T-cell (primary cell): ENCODE measurements at regions not wholly inside any gene's neighbourhood (a gene's known extent, or its start where the extent isn't known, plus 50 kb on each side); places are given as distances from the start of the nearest gene placed in this dataset.

Experiments
- ATAC-seq, 4 experiments: fragments of 200-7000 bp in 3 of 4; fragments of 150-1000 bp in 1 of 4; cut with Tn5 transposase; replicated peaks in 1 of 4; 1 replicate in 3 of 4; 2 replicates in 1 of 4; pipeline ENCODE4 v1.10.0; 2021; ENCODE audit warnings: moderate library complexity in 3 of 4, mild to moderate bottlenecking in 2 of 4, moderate number of reproducible peaks in 1 of 4
- CTCF ChIA-PET, 2 donors: fragments of 300-600 bp; sonication (Branson Sonifier 250); formaldehyde crosslinking; loops; one replicate each; lab custom pipeline; 2022; ENCODE audit warnings: antibody characterized with exemption in 2 of 2; lab: Charles Lee
- POLR2A ChIA-PET, 2 donors: fragments of 300-600 bp; sonication (Branson Sonifier 250); formaldehyde crosslinking; loops; one replicate each; lab custom pipeline; 2022; ENCODE audit warnings: antibody characterized with exemption in 2 of 2; lab: Charles Lee
- DNase-seq, 35 experiments: peaks; one replicate each; pipeline versions ENCODE4 v3.0.0 to v3.0.0-alpha.2; 2013 to 2023
- H3K27ac ChIP-seq: one replicate; pipeline ENCODE4 v1.5.1; 2013; ENCODE audit warnings: low read length
- H3K27me3 ChIP-seq, 2 experiments: replicated peaks in 1 of 2; 1 replicate in 1 of 2; 2 replicates in 1 of 2; pipeline versions ENCODE4 v1.6.1 to v1.7.0; 2013; ENCODE audit warnings: low read length in 1 of 2, mixed read lengths in 1 of 2; ENCODE audit not compliant: control insufficient read depth in 2 of 2, insufficient read depth in 2 of 2; ENCODE audit errors: extremely low read depth in 1 of 2
- H3K36me3 ChIP-seq, 2 donors: 1 replicate in 1 of 2; 2 replicates in 1 of 2; pipeline versions ENCODE4 v1.6.1 to v1.7.0; 2013; ENCODE audit warnings: low read length in 1 of 2; ENCODE audit not compliant: control insufficient read depth in 2 of 2, insufficient read depth in 1 of 2; ENCODE audit errors: extremely low read depth in 1 of 2
- H3K4me1 ChIP-seq, 2 experiments: 1 replicate in 1 of 2; 2 replicates in 1 of 2; pipeline versions ENCODE4 v1.6.1 to v1.7.0; 2013; ENCODE audit warnings: low read length in 2 of 2, mixed read lengths in 1 of 2; ENCODE audit not compliant: insufficient read depth in 2 of 2, control insufficient read depth in 1 of 2; ENCODE audit errors: extremely low read depth in 1 of 2
- H3K4me3 ChIP-seq, 2 donors: 1 replicate in 1 of 2; 2 replicates in 1 of 2; pipeline versions ENCODE4 v1.5.1 to v1.7.0; 2013; ENCODE audit warnings: mild to moderate bottlenecking in 2 of 2, low read length in 1 of 2, moderate library complexity in 1 of 2; ENCODE audit not compliant: control insufficient read depth in 1 of 2; ENCODE audit errors: extremely low read depth in 1 of 2
- H3K9me3 ChIP-seq: 2 replicates; pipeline ENCODE4 v1.7.0; 2013
- H3K27ac Mint-ChIP-seq, 2 donors: one replicate each; pipeline ENCODE4 v1.8.0; 2020 to 2021; ENCODE audit warnings: mild to moderate bottlenecking in 2 of 2, mixed read lengths in 2 of 2
- H3K27me3 Mint-ChIP-seq, 2 donors: one replicate each; pipeline ENCODE4 v1.8.0; 2021 to 2022; ENCODE audit warnings: mixed read lengths in 2 of 2
- H3K36me3 Mint-ChIP-seq: one replicate; pipeline ENCODE4 v1.8.0; 2021; ENCODE audit warnings: mixed read lengths
- H3K4me1 Mint-ChIP-seq, 3 donors: one replicate each; pipeline ENCODE4 v1.8.0; 2020 to 2022; ENCODE audit warnings: mixed read lengths in 3 of 3, mild to moderate bottlenecking in 1 of 3
- H3K4me3 Mint-ChIP-seq, 3 donors: one replicate each; pipeline ENCODE4 v1.8.0; 2020 to 2022; ENCODE audit warnings: mild to moderate bottlenecking in 3 of 3, mixed read lengths in 3 of 3, moderate library complexity in 3 of 3
- H3K9me3 Mint-ChIP-seq, 3 donors: one replicate each; pipeline ENCODE4 v1.8.0; 2020 to 2022; ENCODE audit warnings: mixed read lengths in 3 of 3
- WGBS: methylation state at CpG from one replicate; pipeline ENCODE4 v1.1.5; 2013; ENCODE audit warnings: missing lambda C conversion rate; ENCODE audit not compliant: insufficient coverage; 5-methylcytosine and 5-hydroxymethylcytosine counted together

DNA sequence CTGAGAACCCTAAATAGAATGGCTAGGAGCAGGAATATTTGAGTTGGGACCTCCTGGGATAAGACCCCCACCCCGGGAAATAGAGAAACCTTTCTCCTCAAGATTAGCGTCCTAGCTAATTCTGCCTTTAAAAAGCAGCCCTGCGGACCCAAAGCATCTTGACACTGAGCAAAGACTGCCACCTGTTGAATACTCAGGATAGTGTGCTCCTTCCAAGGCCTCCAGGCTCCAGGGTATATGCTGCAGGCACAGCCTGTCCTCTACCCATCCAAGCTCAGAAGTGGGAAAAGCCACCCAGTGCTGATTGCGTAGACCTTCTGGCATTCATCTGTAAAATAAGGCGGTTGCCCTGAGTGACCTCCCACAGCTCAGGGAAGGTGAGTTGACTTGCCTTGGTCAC lies 456.2 kb upstream of the DYNLRB2 start:
- 43% methylated on average over 3 of the region's 5 CpGs for WGBS
- Mint-ChIP-seq H3K4me3 (no peak overlapping the region), H3K9me3 (no peaks in the 10 kb centered on the region), H3K27ac (no peak overlapping the region), H3K4me1 (no peaks in the 10 kb centered on the region), H3K36me3 (no peaks in the 10 kb centered on the region), H3K27me3 (no peaks in the 10 kb centered on the region)
- Histone ChIP-seq H3K27ac (no peak overlapping the region), H3K9me3 (no peaks in the 10 kb centered on the region), H3K4me3 (no peak overlapping the region), H3K4me1 (no peaks in the 10 kb centered on the region), H3K36me3 (no peaks in the 10 kb centered on the region), H3K27me3 (no peaks in the 10 kb centered on the region)
- CTCF ChIA-PET, result interaction anchor here in 1 of 2 donors (0.7 kb wide), 1 partner anchor 1379 kb away, joined by 3 read pairs; no protein-coding TSS in a partner anchor
- POLR2A ChIA-PET, result no interaction called here
- peak in 1 of 35 experiments; percentile 29 for DNase-seq
- no peak for ATAC-seq

GRCh38 chr16:80084163-80084562 lies 456.6 kb upstream of the DYNLRB2 start:
- Mint-ChIP-seq H3K4me1 (no peaks in the 10 kb centered on the region), H3K9me3 (no peaks in the 10 kb centered on the region), H3K4me3 (no peak overlapping the region), H3K27ac (no peak overlapping the region), H3K27me3 (no peaks in the 10 kb centered on the region), H3K36me3 (no peaks in the 10 kb centered on the region)
- Histone ChIP-seq H3K9me3 (no peaks in the 10 kb centered on the region), H3K36me3 (no peaks in the 10 kb centered on the region), H3K4me1 (no peaks in the 10 kb centered on the region), H3K27ac (no peak overlapping the region), H3K4me3 (no peak overlapping the region), H3K27me3 (no peaks in the 10 kb centered on the region)
- WGBS, result no CpG with 5 or more reads among the region's 3 CpGs
- no peak for ATAC-seq
- DNase-seq, result no peak
- CTCF ChIA-PET, result interaction anchor here in 1 of 2 donors (0.7 kb wide), 1 partner anchor 1378 kb away, joined by 3 read pairs; no protein-coding TSS in a partner anchor
- POLR2A ChIA-PET, result no interaction called here

- Histone ChIP-seq H3K4me3 (no peak overlapping the region), H3K36me3 (no peaks in the 10 kb centered on the region), H3K27ac (no peak overlapping the region), H3K4me1 (no peaks in the 10 kb centered on the region), H3K9me3 (no peaks in the 10 kb centered on the region), H3K27me3 (no peaks in the 10 kb centered on the region)
- no peak overlapping the region for H3K27ac Mint-ChIP-seq
- H3K4me1 Mint-ChIP-seq, result no peaks in the 10 kb centered on the region
- no peaks in the 10 kb centered on the region for H3K27me3 Mint-ChIP-seq
- no peaks in the 10 kb centered on the region for H3K9me3 Mint-ChIP-seq
- POLR2A ChIA-PET, result no interaction called here
- H3K4me3 Mint-ChIP-seq, result no peak overlapping the region
- CTCF ChIA-PET, result no interaction called here
- no peak for ATAC-seq
- DNase-seq, result no peak
- H3K36me3 Mint-ChIP-seq, result no peaks in the 10 kb centered on the region
These were observed 457.9 kb upstream of the DYNLRB2 start for GRCh38 chr16:80082906-80083305.

DNA sequence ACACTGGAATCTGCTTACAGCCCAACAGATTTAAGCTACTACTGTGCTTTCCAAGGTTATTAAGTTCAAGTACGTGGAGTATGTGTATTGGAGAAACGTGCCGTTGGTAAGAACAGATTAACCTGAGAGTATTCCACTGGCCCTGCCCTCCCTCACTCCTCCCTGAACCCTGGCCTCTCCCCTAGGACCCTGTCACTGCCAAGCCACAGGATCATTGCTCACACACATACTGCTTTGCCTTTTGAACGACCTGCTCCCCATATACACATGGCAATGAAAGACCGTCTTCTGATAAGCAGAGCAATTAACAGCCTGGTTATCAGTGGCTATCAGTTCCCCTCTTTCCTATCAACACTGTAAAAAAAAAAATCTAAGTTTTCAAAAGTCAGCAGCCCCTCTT lies 458.9 kb upstream of the DYNLRB2 start:
- DNase-seq (no peak), ATAC-seq (no peak)
- ChIA-PET CTCF (no interaction called here), POLR2A (no interaction called here)
- H3K27ac Mint-ChIP-seq, result no peak overlapping the region
- Histone ChIP-seq H3K36me3 (no peaks in the 10 kb centered on the region), H3K9me3 (no peaks in the 10 kb centered on the region), H3K27ac (no peak overlapping the region), H3K4me1 (no peaks in the 10 kb centered on the region), H3K4me3 (no peak overlapping the region), H3K27me3 (no peaks in the 10 kb centered on the region)
- H3K4me3 Mint-ChIP-seq, result no peak overlapping the region
- H3K9me3 Mint-ChIP-seq, result no peaks in the 10 kb centered on the region
- 67% methylated on average over 1 of the region's 5 CpGs for WGBS
- no peaks in the 10 kb centered on the region for H3K36me3 Mint-ChIP-seq
- H3K27me3 Mint-ChIP-seq, result peaks cover 1 to 3% of the 10 kb centered on the region in 2 donors
- H3K4me1 Mint-ChIP-seq, result no peaks in the 10 kb centered on the region

GRCh38 chr16:80080287-80080851 lies 460.4 kb upstream of the DYNLRB2 start:
- no CpG with 5 or more reads among the region's 2 CpGs for WGBS
- CTCF ChIA-PET, result interaction anchor here in 1 of 2 donors (0.5 to 0.6 kb wide), 2 partner anchors 1124 to 1573 kb away, joined by 3 to 6 read pairs; no protein-coding TSS in a partner anchor

DNA sequence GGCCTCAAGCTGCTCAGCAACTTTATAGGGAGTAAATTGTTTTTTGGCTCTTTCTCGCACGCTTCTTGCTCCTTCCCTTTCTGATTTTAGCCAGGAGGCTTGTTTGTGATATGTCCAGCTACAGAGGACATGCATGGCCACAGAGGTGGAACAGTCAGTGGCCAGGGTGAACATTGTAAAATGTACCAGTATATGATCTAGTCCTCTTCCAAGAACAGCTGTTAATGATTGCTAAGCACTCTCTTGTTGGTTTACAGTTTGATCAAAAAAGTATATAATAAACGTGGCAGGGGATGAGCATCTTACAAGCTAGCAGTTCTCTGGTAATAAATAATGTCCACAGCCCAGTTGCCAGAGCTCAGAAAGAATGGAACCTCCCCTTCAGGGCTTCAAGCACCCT lies 461.7 kb upstream of the DYNLRB2 start:
- Histone ChIP-seq H3K27ac (no peak overlapping the region), H3K36me3 (no peaks in the 10 kb centered on the region), H3K9me3 (no peaks in the 10 kb centered on the region), H3K4me1 (no peaks in the 10 kb centered on the region), H3K27me3 (no peaks in the 10 kb centered on the region), H3K4me3 (no peak overlapping the region)
- H3K27me3 Mint-ChIP-seq, result peaks cover 3 to 4% of the 10 kb centered on the region in 2 donors
- 100% methylated on average over 2 of the region's 3 CpGs for WGBS
- ATAC-seq (no peak), DNase-seq (no peak)
- no peak overlapping the region for H3K27ac Mint-ChIP-seq
- CTCF ChIA-PET, result no interaction called here
- no peaks in the 10 kb centered on the region for H3K36me3 Mint-ChIP-seq
- no peaks in the 10 kb centered on the region for H3K4me1 Mint-ChIP-seq
- H3K4me3 Mint-ChIP-seq, result no peak overlapping the region
- no peaks in the 10 kb centered on the region for H3K9me3 Mint-ChIP-seq
- POLR2A ChIA-PET, result no interaction called here

More at GRCh38 chr16:80080287-80080851, 460.4 kb upstream of the DYNLRB2 start:
- Histone ChIP-seq H3K4me3 (no peak overlapping the region), H3K4me1 (no peaks in the 10 kb centered on the region), H3K27me3 (no peaks in the 10 kb centered on the region), H3K27ac (no peak overlapping the region), H3K9me3 (no peaks in the 10 kb centered on the region), H3K36me3 (no peaks in the 10 kb centered on the region)
- H3K36me3 Mint-ChIP-seq, result no peaks in the 10 kb centered on the region
- H3K4me1 Mint-ChIP-seq, result no peaks in the 10 kb centered on the region
- DNase-seq, result no peak
- no peak overlapping the region for H3K27ac Mint-ChIP-seq
- no peaks in the 10 kb centered on the region for H3K9me3 Mint-ChIP-seq
- ATAC-seq, result no peak
- H3K27me3 Mint-ChIP-seq, result peaks cover 3 to 4% of the 10 kb centered on the region in 2 donors
- POLR2A ChIA-PET, result no interaction called here
- no peak overlapping the region for H3K4me3 Mint-ChIP-seq

- no peaks in the 10 kb centered on the region for H3K36me3 Mint-ChIP-seq
- no peak for DNase-seq
- no peak overlapping the region for H3K4me3 Mint-ChIP-seq
- no peak overlapping the region for H3K27ac Mint-ChIP-seq
- H3K4me1 Mint-ChIP-seq, result no peaks in the 10 kb centered on the region
- POLR2A ChIA-PET, result no interaction called here
- 100% methylated on average over 1 of the region's 4 CpGs for WGBS
- Histone ChIP-seq H3K27me3 (no peaks in the 10 kb centered on the region), H3K4me3 (no peak overlapping the region), H3K4me1 (no peaks in the 10 kb centered on the region), H3K9me3 (no peaks in the 10 kb centered on the region), H3K36me3 (no peaks in the 10 kb centered on the region), H3K27ac (no peak overlapping the region)
- CTCF ChIA-PET, result no interaction called here
- no peak for ATAC-seq
- H3K27me3 Mint-ChIP-seq, result peaks cover 3 to 4% of the 10 kb centered on the region in 2 donors
- no peaks in the 10 kb centered on the region for H3K9me3 Mint-ChIP-seq
These were observed 463.1 kb upstream of the DYNLRB2 start for GRCh38 chr16:80077696-80078095.
